Adrenal gland (tissue), 5 donors: ENCODE measurements at regions not wholly inside any gene's neighbourhood (a gene's known extent, or its start where the extent isn't known, plus 50 kb on each side); places are given as distances from the start of the nearest gene placed in this dataset.

ENCODE experiments used
- CTCF ChIP-seq, 6 experiments: fragments of 450-650 bp in 4 of 6; fragments of 200-600 bp in 2 of 6; sonication (generic) in 1 of 6; IDR thresholded peaks; 1 replicate in 5 of 6; 2 replicates in 1 of 6; pipeline versions ENCODE4 v1.5.1 to v1.8.0; 2016 to 2021; ENCODE audit warnings: antibody characterized with exemption in 6 of 6, mild to moderate bottlenecking in 2 of 6, moderate library complexity in 1 of 6
- POLR2A ChIP-seq, 2 donors: fragments of 450-650 bp; IDR thresholded peaks; one replicate each; pipeline ENCODE4 v1.6.1; 2017; ENCODE audit warnings: antibody characterized with exemption in 2 of 2, mild to moderate bottlenecking in 2 of 2, moderate library complexity in 1 of 2
- donor health status: DM: no; HTN: no; CAD: no.

GRCh38 chr4:135316266-135316779, 1114.7 kb upstream of the PABPC4L start:
- TF ChIP-seq CTCF (IDR thresholded peaks at IDR 0.05) (no peak), POLR2A (IDR thresholded peaks at IDR 0.05) (no peak)
